SU-DHL-6 (cell line): ENCODE measurements at regions not wholly inside any gene's neighbourhood (a gene's known extent, or its start where the extent isn't known, plus 50 kb on each side); places are given as distances from the start of the nearest gene placed in this dataset.

Experiments used
- H2AFZ ChIP-seq: fragments of 200-600 bp; sonication (generic); 2 replicates; pipeline ENCODE4 v1.6.1; 2014; ENCODE audit warnings: low read depth, mild to moderate bottlenecking, moderate library complexity, mixed read lengths, antibody characterized with exemption, low read length; ENCODE audit not compliant: severe bottlenecking
- H3F3A ChIP-seq: fragments of 200-600 bp; shearing (Covaris generic); 2 replicates; pipeline ENCODE4 v1.6.0; 2016; ENCODE audit warnings: antibody characterized with exemption, mild to moderate bottlenecking; ENCODE audit not compliant: insufficient read depth
- H3K27ac ChIP-seq: fragments of 200-600 bp; sonication (generic); 2 replicates; pipeline ENCODE4 v1.5.1; 2016; ENCODE audit warnings: low read depth, mild to moderate bottlenecking, low read length, moderate library complexity, mixed read lengths
- H3K27me3 ChIP-seq: fragments of 200-600 bp; sonication (generic), shearing (Covaris generic); 2 replicates; pipeline ENCODE4 v1.6.0; 2014; ENCODE audit warnings: mild to moderate bottlenecking, low read length
- H3K36me3 ChIP-seq: fragments of 200-600 bp; sonication (generic); 2 replicates; pipeline ENCODE4 v1.6.1; 2014; ENCODE audit warnings: mild to moderate bottlenecking, low read length, mixed read lengths
- H3K4me2 ChIP-seq: fragments of 300-600, 200-600 bp; shearing (Covaris generic), sonication (generic); 2 replicates; pipeline ENCODE4 v1.6.0; 2014; ENCODE audit warnings: low read length, low read depth, mild to moderate bottlenecking; ENCODE audit not compliant: poor library complexity, severe bottlenecking
- H3K4me3 ChIP-seq: fragments of 200-600 bp; sonication (generic); 2 replicates; pipeline ENCODE4 v1.5.1; 2014; ENCODE audit warnings: antibody characterized with exemption, low read length, mild to moderate bottlenecking, mixed read lengths; ENCODE audit not compliant: insufficient read depth, poor library complexity, severe bottlenecking
- H3K79me2 ChIP-seq: fragments of 200-600 bp; sonication (generic); 2 replicates; pipeline ENCODE4 v1.6.1; 2014; ENCODE audit warnings: mild to moderate bottlenecking, low read length, moderate library complexity; ENCODE audit not compliant: insufficient read depth
- H3K9ac ChIP-seq: fragments of 200-600 bp; sonication (generic); 2 replicates; pipeline ENCODE4 v1.7.0; 2014; ENCODE audit warnings: mild to moderate bottlenecking, low read length
- H3K9me2 ChIP-seq: fragments of 200-600 bp; sonication (generic); replicated peaks from 2 replicates; pipeline ENCODE4 v1.6.1; 2014; ENCODE audit warnings: low read length; ENCODE audit not compliant: insufficient read depth
- H3K9me3 ChIP-seq: fragments of 200-600 bp; sonication (generic); 2 replicates; pipeline ENCODE4 v1.6.1; 2014; ENCODE audit warnings: low read length, mixed read lengths; ENCODE audit not compliant: insufficient read depth
- H4K20me1 ChIP-seq: fragments of 200-600 bp; sonication (generic); 2 replicates; pipeline ENCODE4 v1.6.1; 2014; ENCODE audit warnings: low read depth, mild to moderate bottlenecking, antibody characterized with exemption, low read length, moderate library complexity, mixed read lengths
- CTCF ChIP-seq: fragments of 200-600 bp; sonication (generic); IDR thresholded peaks from one replicate; pipeline ENCODE4 v1.5.1; 2017; ENCODE audit warnings: antibody characterized with exemption, mild to moderate bottlenecking, low read length, moderate library complexity; ENCODE audit not compliant: insufficient read depth, poor library complexity, severe bottlenecking
- EZH2phosphoT487 ChIP-seq: fragments of 200-600 bp; sonication (generic), shearing (Covaris generic); conservative IDR thresholded peaks from 2 replicates; pipeline ENCODE4 v1.6.1; 2018; ENCODE audit warnings: mild to moderate bottlenecking, antibody characterized with exemption, low read length, moderate library complexity, mixed read lengths

DNA sequence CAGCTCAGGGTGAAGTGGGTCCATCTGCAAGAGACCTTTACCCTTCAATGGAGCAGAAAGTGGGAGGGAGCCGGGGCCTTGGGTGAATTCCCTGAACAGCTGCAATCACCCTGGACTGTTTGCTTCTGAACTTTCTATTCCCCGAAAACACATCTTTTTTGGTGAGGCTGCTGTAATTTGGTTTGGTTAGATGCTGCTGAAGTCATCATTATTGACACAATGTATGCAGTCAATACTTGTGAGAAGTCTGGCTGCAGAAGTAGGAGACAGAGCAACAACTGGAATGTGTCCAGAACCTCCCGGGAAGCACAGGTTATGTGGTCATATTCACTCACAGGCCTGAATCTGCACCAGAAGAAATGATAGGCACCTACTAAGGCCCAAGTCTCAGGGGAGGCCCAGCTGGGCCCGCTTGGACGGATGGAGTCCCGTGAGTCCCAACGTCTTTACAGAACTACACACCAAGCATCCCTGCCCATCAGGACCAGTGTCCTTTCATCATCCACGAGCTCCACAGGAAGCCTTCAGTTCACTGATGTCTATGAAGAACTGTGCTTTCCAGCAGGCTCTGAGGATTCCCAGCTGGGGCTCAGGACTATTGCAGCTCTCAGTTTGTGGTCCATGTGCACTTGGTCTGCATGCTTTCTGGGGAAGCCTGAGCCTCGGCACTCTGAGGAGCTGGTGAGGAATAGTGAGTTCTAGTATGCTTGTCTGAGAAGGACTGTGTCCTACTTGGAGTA, 177.6 kb downstream of the THBS2 start:
- H3K9ac ChIP-seq = no peak overlapping the region
- no peak overlapping the region for H2AFZ ChIP-seq
- no peak overlapping the region for H3K4me2 ChIP-seq
- no peaks in the 10 kb centered on the region for H3K36me3 ChIP-seq
- H3K9me3 ChIP-seq = no peaks in the 10 kb centered on the region
- H3K79me2 ChIP-seq = no peaks in the 10 kb centered on the region
- H3K9me2 ChIP-seq = no peaks in the 10 kb centered on the region
- no peaks in the 10 kb centered on the region for H4K20me1 ChIP-seq
- H3K27me3 ChIP-seq = no peaks in the 10 kb centered on the region
- no peaks in the 10 kb centered on the region for H3F3A ChIP-seq
- no peak overlapping the region for H3K4me3 ChIP-seq
- no peak for TF ChIP-seq EZH2phosphoT487
- TF ChIP-seq CTCF = no peak
- H3K27ac ChIP-seq = no peak overlapping the region

DNA sequence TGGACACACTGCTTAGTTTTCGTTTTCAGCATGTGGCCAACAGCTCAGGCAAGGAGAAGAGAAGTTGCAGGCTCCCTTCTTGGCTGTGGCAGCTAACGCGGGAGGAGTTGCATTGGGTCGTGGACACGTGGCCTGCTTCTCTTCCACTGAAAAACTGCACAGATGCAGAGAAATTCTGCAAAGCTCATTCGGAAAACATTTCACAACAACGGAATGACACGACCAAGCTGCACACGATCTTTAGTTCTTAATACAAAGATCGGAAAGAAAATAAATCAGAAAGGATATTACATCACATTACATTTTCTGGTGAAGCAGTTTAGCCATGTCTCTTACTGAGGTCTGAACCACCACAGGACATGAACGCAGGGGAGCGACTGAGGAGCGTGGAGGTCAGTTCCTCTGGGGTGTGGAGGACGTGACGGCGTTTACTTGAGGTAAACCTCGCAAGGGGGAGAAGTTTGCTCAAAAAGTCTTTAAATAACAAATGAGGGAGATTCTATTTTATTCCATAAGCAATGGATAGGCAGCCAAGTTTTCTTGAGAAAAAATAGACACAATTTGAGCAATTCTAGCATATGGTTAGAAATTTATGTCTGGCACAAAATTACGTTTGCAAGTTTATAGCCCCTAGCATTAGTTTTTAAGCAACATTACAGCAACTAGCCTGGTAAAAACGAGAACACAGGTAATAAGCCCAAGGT, 178.3 kb downstream of the THBS2 start:
- no peak overlapping the region for H2AFZ ChIP-seq
- no peaks in the 10 kb centered on the region for H3K9me2 ChIP-seq
- no peak overlapping the region for H3K4me3 ChIP-seq
- H3K9me3 ChIP-seq = no peaks in the 10 kb centered on the region
- no peaks in the 10 kb centered on the region for H3K79me2 ChIP-seq
- no peak overlapping the region for H3K4me2 ChIP-seq
- H3K27ac ChIP-seq = no peak overlapping the region
- no peak overlapping the region for H3K9ac ChIP-seq
- no peaks in the 10 kb centered on the region for H4K20me1 ChIP-seq
- H3K36me3 ChIP-seq = no peaks in the 10 kb centered on the region
- TF ChIP-seq CTCF (no peak), EZH2phosphoT487 (no peak)
- H3F3A ChIP-seq = no peaks in the 10 kb centered on the region
- no peaks in the 10 kb centered on the region for H3K27me3 ChIP-seq

GRCh38 chr6:169074526-169074925, 179.1 kb downstream of the THBS2 start:
- H3K9me2 ChIP-seq = no peaks in the 10 kb centered on the region
- no peaks in the 10 kb centered on the region for H3K27me3 ChIP-seq
- no peak overlapping the region for H3K9ac ChIP-seq
- no peaks in the 10 kb centered on the region for H3F3A ChIP-seq
- H3K4me3 ChIP-seq = no peak overlapping the region
- no peaks in the 10 kb centered on the region for H4K20me1 ChIP-seq
- no peaks in the 10 kb centered on the region for H3K79me2 ChIP-seq
- H3K27ac ChIP-seq = no peak overlapping the region
- H3K36me3 ChIP-seq = no peaks in the 10 kb centered on the region
- no peak overlapping the region for H2AFZ ChIP-seq
- no peak overlapping the region for H3K4me2 ChIP-seq
- no peaks in the 10 kb centered on the region for H3K9me3 ChIP-seq
- TF ChIP-seq EZH2phosphoT487 = no peak
- no peak for TF ChIP-seq CTCF
